Loucy (cell line): ENCODE measurements at regions not wholly inside any gene's neighbourhood (a gene's known extent, or its start where the extent isn't known, plus 50 kb on each side); places are given as distances from the start of the nearest gene placed in this dataset.
"Not testable (repeated sequence)": the region's sequence is repeated elsewhere in the genome, so short reads cannot be mapped to it uniquely, and the experiment has no call there.

Source experiments
- H2AFZ ChIP-seq: fragments of 200-600 bp; sonication (generic); 2 replicates; pipeline ENCODE4 v1.6.0; 2016; ENCODE audit warnings: antibody characterized with exemption, mild to moderate bottlenecking, low read length, moderate library complexity
- H3F3A ChIP-seq: fragments of 200-600 bp; 2 replicates; pipeline ENCODE4 v1.6.0; 2016; ENCODE audit warnings: antibody characterized with exemption, low read depth, mild to moderate bottlenecking
- H3K27me3 ChIP-seq: fragments of 200-600 bp; sonication (generic); 2 replicates; pipeline ENCODE4 v1.6.1; 2014; ENCODE audit warnings: low read length, mild to moderate bottlenecking; ENCODE audit not compliant: insufficient read depth, poor library complexity, severe bottlenecking
- H3K36me3 ChIP-seq: fragments of 200-600 bp; sonication (generic); 2 replicates; pipeline ENCODE4 v1.6.1; 2016; ENCODE audit warnings: low read length; ENCODE audit not compliant: insufficient read depth
- H3K4me1 ChIP-seq: fragments of 200-600 bp; sonication (generic); 2 replicates; pipeline ENCODE4 v1.5.1; 2014; ENCODE audit warnings: low read length, mild to moderate bottlenecking; ENCODE audit not compliant: insufficient read depth, poor library complexity, severe bottlenecking
- H3K4me2 ChIP-seq: fragments of 200-600 bp; sonication (generic); 2 replicates; pipeline ENCODE4 v1.6.0; 2014; ENCODE audit warnings: antibody characterized with exemption, low read length, low read depth, mild to moderate bottlenecking; ENCODE audit not compliant: poor library complexity, severe bottlenecking
- H3K4me3 ChIP-seq: fragments of 200-600 bp; sonication (generic); 2 replicates; pipeline ENCODE4 v1.5.1; 2014; ENCODE audit warnings: low read length, mild to moderate bottlenecking, mixed read lengths; ENCODE audit not compliant: poor library complexity, severe bottlenecking
- H3K79me2 ChIP-seq: fragments of 200-600 bp; sonication (generic); 2 replicates; pipeline ENCODE4 v1.6.1; 2014; ENCODE audit warnings: low read length; ENCODE audit not compliant: insufficient read depth
- H3K9ac ChIP-seq: fragments of 200-600 bp; sonication (generic); 2 replicates; pipeline ENCODE4 v1.6.0; 2014; ENCODE audit warnings: mild to moderate bottlenecking, low read depth, low read length, moderate library complexity; ENCODE audit not compliant: poor library complexity, severe bottlenecking
- H3K9me2 ChIP-seq: fragments of 200-600 bp; sonication (generic); replicated peaks from 2 replicates; pipeline ENCODE4 v1.6.1; 2016; ENCODE audit warnings: low read depth, low read length, mixed read lengths
- H3K9me3 ChIP-seq: fragments of 200-600 bp; sonication (generic); 2 replicates; pipeline ENCODE4 v1.6.1; 2014; ENCODE audit warnings: mild to moderate bottlenecking, antibody characterized with exemption, low read length, low read depth; ENCODE audit not compliant: insufficient read depth
- H4K20me1 ChIP-seq: fragments of 200-600 bp; sonication (generic); 2 replicates; pipeline ENCODE4 v1.6.0; 2014; ENCODE audit warnings: antibody characterized with exemption, low read length, mild to moderate bottlenecking; ENCODE audit not compliant: insufficient read depth, poor library complexity, severe bottlenecking
- CTCF ChIP-seq: fragments of 200-600 bp; sonication (generic); conservative IDR thresholded peaks from 2 replicates; pipeline ENCODE4 v1.5.1; 2014; ENCODE audit warnings: mild to moderate bottlenecking, antibody characterized with exemption, low read length
- EZH2phosphoT487 ChIP-seq: fragments of 200-600 bp; IDR thresholded peaks from 2 replicates; pipeline ENCODE4 v1.6.1; 2018; ENCODE audit warnings: antibody characterized with exemption, mild to moderate bottlenecking, moderate library complexity, borderline replicate concordance

DNA sequence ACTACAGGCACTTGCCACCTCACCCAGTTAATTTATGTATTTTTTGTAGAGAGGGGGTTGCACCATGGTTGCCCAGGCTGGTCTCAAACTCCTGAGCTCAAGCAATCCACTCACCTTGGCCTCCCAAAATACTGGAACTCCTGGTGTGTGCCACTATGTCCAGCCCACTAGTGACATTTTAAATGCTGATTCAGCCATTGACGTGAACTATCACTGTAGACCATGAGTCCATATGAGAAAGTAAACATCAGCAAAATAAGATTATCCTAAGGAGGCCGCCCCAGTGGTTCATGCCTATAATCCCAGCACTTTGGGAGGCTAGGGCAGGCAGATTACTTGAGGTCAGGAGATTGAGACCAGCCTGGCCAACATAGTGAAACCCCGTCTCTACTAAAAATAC is 488.1 kb upstream of the EDIL3 start:
- Histone ChIP-seq H3K4me1 (no peaks in the 10 kb centered on the region), H3K4me2 (no peak overlapping the region), H3F3A (no peaks in the 10 kb centered on the region), H3K9me3 (no peaks in the 10 kb centered on the region), H3K27me3 (no peaks in the 10 kb centered on the region), H3K36me3 (no peaks in the 10 kb centered on the region), H3K9me2 (no peaks in the 10 kb centered on the region), H4K20me1 (no peaks in the 10 kb centered on the region), H3K79me2 (no peaks in the 10 kb centered on the region), H3K4me3 (no peak overlapping the region), H2AFZ (no peak overlapping the region), H3K9ac (no peak overlapping the region)
- no peak for TF ChIP-seq CTCF
- TF ChIP-seq EZH2phosphoT487 = no peak

DNA sequence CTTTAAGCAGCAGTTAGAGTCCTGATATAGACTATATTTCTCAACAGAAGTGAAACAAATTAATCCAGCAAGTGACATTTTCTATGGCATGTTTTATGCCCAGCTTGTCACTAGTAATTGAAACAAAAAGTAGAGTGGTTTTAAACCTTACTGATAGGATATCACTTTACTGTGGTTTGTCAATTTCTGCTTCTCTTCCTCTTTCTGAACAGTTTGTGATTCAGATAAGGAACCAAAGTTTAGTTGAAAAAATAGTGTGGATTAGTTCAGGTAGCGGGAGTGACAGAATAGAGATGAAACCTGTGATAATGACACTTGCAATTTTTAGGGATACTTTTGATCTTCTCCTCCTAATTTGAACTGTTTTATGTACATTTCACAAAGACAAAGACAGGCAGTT is 485.7 kb upstream of the EDIL3 start:
- no peak overlapping the region for H3K4me2 ChIP-seq
- TF ChIP-seq CTCF (no peak), EZH2phosphoT487 (no peak)
- H3K79me2 ChIP-seq = no peaks in the 10 kb centered on the region
- H3K4me3 ChIP-seq = no peak overlapping the region
- H4K20me1 ChIP-seq = no peaks in the 10 kb centered on the region
- no peak overlapping the region for H3K9ac ChIP-seq
- no peaks in the 10 kb centered on the region for H3K9me2 ChIP-seq
- no peaks in the 10 kb centered on the region for H3K4me1 ChIP-seq
- no peaks in the 10 kb centered on the region for H3K36me3 ChIP-seq
- H3F3A ChIP-seq = no peaks in the 10 kb centered on the region
- no peaks in the 10 kb centered on the region for H3K27me3 ChIP-seq
- no peak overlapping the region for H2AFZ ChIP-seq
- no peaks in the 10 kb centered on the region for H3K9me3 ChIP-seq

DNA sequence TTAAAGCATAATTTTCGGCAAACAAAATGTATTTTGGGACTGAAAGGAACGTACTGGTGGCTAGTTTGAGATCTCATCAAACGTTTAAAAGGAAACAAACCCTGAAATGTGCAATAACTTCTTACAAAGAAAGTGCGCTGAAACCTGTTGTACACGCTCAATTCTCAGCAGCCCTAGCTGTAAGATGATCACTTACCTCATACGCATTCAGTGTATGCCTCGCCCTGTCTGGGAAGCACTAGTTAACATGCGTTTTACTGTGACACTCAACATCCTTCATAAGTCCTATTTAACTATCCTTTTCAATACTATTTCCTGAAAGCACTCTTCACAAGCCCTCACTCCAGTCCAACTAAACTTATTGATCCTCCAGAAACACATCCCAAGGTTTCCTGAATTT is 485.0 kb upstream of the EDIL3 start:
- Histone ChIP-seq H3K4me3 (no peak overlapping the region), H3K4me1 (no peaks in the 10 kb centered on the region), H3K9me3 (no peaks in the 10 kb centered on the region), H3K36me3 (no peaks in the 10 kb centered on the region), H4K20me1 (no peaks in the 10 kb centered on the region), H3K9me2 (no peaks in the 10 kb centered on the region), H3K79me2 (no peaks in the 10 kb centered on the region), H3K4me2 (no peak overlapping the region), H3F3A (no peaks in the 10 kb centered on the region), H3K27me3 (no peaks in the 10 kb centered on the region), H2AFZ (no peak overlapping the region), H3K9ac (no peak overlapping the region)
- TF ChIP-seq CTCF (no peak), EZH2phosphoT487 (no peak)

- H3K9ac ChIP-seq, H3K4me3 ChIP-seq, H3K9me2 ChIP-seq, H3K9me3 ChIP-seq, H3K79me2 ChIP-seq, H3F3A ChIP-seq, H4K20me1 ChIP-seq, H3K27me3 ChIP-seq, H3K4me1 ChIP-seq, H3K4me2 ChIP-seq, H2AFZ ChIP-seq, H3K36me3 ChIP-seq: not testable (repeated sequence)
These were observed 479.3 kb upstream of the EDIL3 start for GRCh38 chr5:84863936-84864335.
